Kidney epithelial cell (primary cell): ENCODE measurements at regions not wholly inside any gene's neighbourhood (a gene's known extent, or its start where the extent isn't known, plus 50 kb on each side); places are given as distances from the start of the nearest gene placed in this dataset.

Experiments
- DNase-seq: peaks from one replicate; pipeline ENCODE4 v3.0.0-alpha.2; 2010; ENCODE audit warnings: low read depth
- H3K27me3 ChIP-seq: 2 replicates; pipeline ENCODE4 v1.6.0; 2011; ENCODE audit warnings: low read length; ENCODE audit not compliant: control insufficient read depth, insufficient read depth
- H3K36me3 ChIP-seq: 2 replicates; pipeline ENCODE4 v1.5.1; 2011; ENCODE audit warnings: low read length; ENCODE audit not compliant: control insufficient read depth, insufficient read depth
- H3K4me3 ChIP-seq: 2 replicates; pipeline ENCODE4 v1.5.1; 2011; ENCODE audit warnings: low read depth, mild to moderate bottlenecking, control low read depth, low read length
- CTCF ChIP-seq: IDR thresholded peaks from 2 replicates; pipeline ENCODE4 v1.5.1; 2011; ENCODE audit warnings: mild to moderate bottlenecking, moderate library complexity, low read length, control low read depth, inconsistent platforms; ENCODE audit not compliant: insufficient read depth, poor library complexity, severe bottlenecking

GRCh38 chr15:59839906-59840305 is 150.8 kb upstream of the BNIP2 start:
- Histone ChIP-seq H3K4me3 (no peak overlapping the region), H3K36me3 (no peaks in the 10 kb centered on the region), H3K27me3 (no peaks in the 10 kb centered on the region)
- DNase-seq, result no peak
- no peak for TF ChIP-seq CTCF

GRCh38 chr15:59838900-59839299 is 149.8 kb upstream of the BNIP2 start:
- Histone ChIP-seq H3K27me3 (no peaks in the 10 kb centered on the region), H3K36me3 (no peaks in the 10 kb centered on the region), H3K4me3 (no peak overlapping the region)
- no peak for DNase-seq
- TF ChIP-seq CTCF, result no peak

GRCh38 chr15:59835776-59836175 is 146.7 kb upstream of the BNIP2 start:
- no peak for DNase-seq
- TF ChIP-seq CTCF, result no peak
- H3K36me3 ChIP-seq, result no peaks in the 10 kb centered on the region
- H3K4me3 ChIP-seq, result no peak overlapping the region
- no peaks in the 10 kb centered on the region for H3K27me3 ChIP-seq

- no peak overlapping the region for H3K4me3 ChIP-seq
- DNase-seq, result no peak
- no peaks in the 10 kb centered on the region for H3K36me3 ChIP-seq
- no peaks in the 10 kb centered on the region for H3K27me3 ChIP-seq
- no peak for TF ChIP-seq CTCF
These were observed 145.4 kb upstream of the BNIP2 start for GRCh38 chr15:59834528-59834927.

- TF ChIP-seq CTCF, result no peak
- Histone ChIP-seq H3K27me3 (no peaks in the 10 kb centered on the region), H3K36me3 (no peaks in the 10 kb centered on the region), H3K4me3 (no peak overlapping the region)
- DNase-seq, result no peak
These were observed 144.2 kb upstream of the BNIP2 start for GRCh38 chr15:59833366-59833765.

- no peak for DNase-seq
- no peak overlapping the region for H3K4me3 ChIP-seq
- H3K27me3 ChIP-seq, result no peaks in the 10 kb centered on the region
- no peaks in the 10 kb centered on the region for H3K36me3 ChIP-seq
- no peak for TF ChIP-seq CTCF
These were observed 141.8 kb upstream of the BNIP2 start for GRCh38 chr15:59830873-59831272.
